Activated CD4-positive, alpha-beta T cell treated with anti-CD3 and anti-CD28 coated beads, Interleukin-2, Interleukin-6, amounts not matched to agents 100 ng/mL and 50 ng/mL, durations not matched to agents 16 hours and 8 hours (primary cell): ENCODE measurements at regions not wholly inside any gene's neighbourhood (a gene's known extent, or its start where the extent isn't known, plus 50 kb on each side); places are given as distances from the start of the nearest gene placed in this dataset.

Experiments used
- DNase-seq: peaks from one replicate; pipeline ENCODE4 v3.0.0-alpha.2; 2020

GRCh38 chr17:34117332-34117731, 137.8 kb upstream of the CCL2 start:
- no peak for DNase-seq

- DNase-seq, result no peak
Observed at GRCh38 chr17:34117811-34118210, 137.3 kb upstream of the CCL2 start.

- no peak for DNase-seq
Observed at GRCh38 chr17:34118564-34118963, 136.5 kb upstream of the CCL2 start.

- DNase-seq, result no peak
Observed at GRCh38 chr17:34121311-34121710, 133.8 kb upstream of the CCL2 start.

- no peak for DNase-seq
Observed at GRCh38 chr17:34122515-34122914, 132.6 kb upstream of the CCL2 start.

- no peak for DNase-seq
Observed at GRCh38 chr17:34125010-34125409, 130.1 kb upstream of the CCL2 start.

GRCh38 chr17:34125921-34126320, 129.2 kb upstream of the CCL2 start:
- DNase-seq, result no peak

- DNase-seq, result no peak
Observed at GRCh38 chr17:34126496-34126895, 128.6 kb upstream of the CCL2 start.

- peak; percentile 3 for DNase-seq
Observed at GRCh38 chr17:34126965-34127364, 128.1 kb upstream of the CCL2 start.

- no peak for DNase-seq
Observed at GRCh38 chr17:34130544-34130943, 124.5 kb upstream of the CCL2 start.

GRCh38 chr17:34131386-34131785, 123.7 kb upstream of the CCL2 start:
- DNase-seq, result no peak

GRCh38 chr17:34133350-34133749, 121.7 kb upstream of the CCL2 start:
- DNase-seq, result no peak

- DNase-seq, result no peak
Observed at GRCh38 chr17:34135841-34136240, 119.2 kb upstream of the CCL2 start.

- no peak for DNase-seq
Observed at GRCh38 chr17:34140006-34140405, 115.1 kb upstream of the CCL2 start.

- no peak for DNase-seq
Observed at GRCh38 chr17:34141590-34141989, 113.5 kb upstream of the CCL2 start.

- no peak for DNase-seq
Observed at GRCh38 chr17:34143430-34143829, 111.7 kb upstream of the CCL2 start.

GRCh38 chr17:34146440-34147043, 108.5 kb upstream of the CCL2 start:
- peak; percentile 75 for DNase-seq

GRCh38 chr17:34151102-34151501, 104.0 kb upstream of the CCL2 start:
- no peak for DNase-seq

GRCh38 chr17:34153991-34154390, 101.1 kb upstream of the CCL2 start:
- DNase-seq, result no peak

GRCh38 chr17:34154961-34155730, 99.9 kb upstream of the CCL2 start:
- no peak for DNase-seq

GRCh38 chr17:34155947-34156346, 99.1 kb upstream of the CCL2 start:
- DNase-seq, result no peak

GRCh38 chr17:34156401-34156740, 98.7 kb upstream of the CCL2 start:
- DNase-seq, result no peak

- DNase-seq, result no peak
Observed at GRCh38 chr17:34156741-34157589, 98.1 kb upstream of the CCL2 start.

- no peak for DNase-seq
Observed at GRCh38 chr17:34161690-34162089, 93.4 kb upstream of the CCL2 start.
